ENCODE measurements at regions not wholly inside any gene's neighbourhood (a gene's known extent, or its start where the extent isn't known, plus 50 kb on each side); places are given as distances from the start of the nearest gene placed in this dataset.

- TF ChIP-seq, protein P1, sequence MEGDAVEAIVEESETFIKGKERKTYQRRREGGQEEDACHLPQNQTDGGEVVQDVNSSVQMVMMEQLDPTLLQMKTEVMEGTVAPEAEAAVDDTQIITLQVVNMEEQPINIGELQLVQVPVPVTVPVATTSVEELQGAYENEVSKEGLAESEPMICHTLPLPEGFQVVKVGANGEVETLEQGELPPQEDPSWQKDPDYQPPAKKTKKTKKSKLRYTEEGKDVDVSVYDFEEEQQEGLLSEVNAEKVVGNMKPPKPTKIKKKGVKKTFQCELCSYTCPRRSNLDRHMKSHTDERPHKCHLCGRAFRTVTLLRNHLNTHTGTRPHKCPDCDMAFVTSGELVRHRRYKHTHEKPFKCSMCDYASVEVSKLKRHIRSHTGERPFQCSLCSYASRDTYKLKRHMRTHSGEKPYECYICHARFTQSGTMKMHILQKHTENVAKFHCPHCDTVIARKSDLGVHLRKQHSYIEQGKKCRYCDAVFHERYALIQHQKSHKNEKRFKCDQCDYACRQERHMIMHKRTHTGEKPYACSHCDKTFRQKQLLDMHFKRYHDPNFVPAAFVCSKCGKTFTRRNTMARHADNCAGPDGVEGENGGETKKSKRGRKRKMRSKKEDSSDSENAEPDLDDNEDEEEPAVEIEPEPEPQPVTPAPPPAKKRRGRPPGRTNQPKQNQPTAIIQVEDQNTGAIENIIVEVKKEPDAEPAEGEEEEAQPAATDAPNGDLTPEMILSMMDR (IDR thresholded peaks at IDR 0.05; ENCODE audit: insufficient read depth, low read depth, low read length), result no peak
- no peak for TF ChIP-seq EZH2 (IDR thresholded peaks at IDR 0.05; ENCODE audit: insufficient read depth, low read length)
Observed at GRCh38 chr1:96660051-96660450, 61.5 kb upstream of the PTBP2 start.

Measured in astrocyte (in vitro differentiated cells and primary cell).